MM.1S (cell line): ENCODE measurements at regions not wholly inside any gene's neighbourhood (a gene's known extent, or its start where the extent isn't known, plus 50 kb on each side); places are given as distances from the start of the nearest gene placed in this dataset.

ENCODE experiments used
- DNase-seq: peaks from one replicate; pipeline ENCODE4 v3.0.0-alpha.2; 2015
- H2AFZ ChIP-seq: fragments of 300-600 bp; sonication (generic); 2 replicates; pipeline ENCODE4 v1.6.0; 2016; ENCODE audit warnings: antibody characterized with exemption, low read length
- H3F3A ChIP-seq: fragments of 300-600 bp; sonication (generic); 2 replicates; pipeline ENCODE4 v1.6.1; 2016; ENCODE audit warnings: mild to moderate bottlenecking, antibody characterized with exemption, low read length, moderate library complexity, mixed read lengths; ENCODE audit not compliant: insufficient read depth
- H3K27ac ChIP-seq: fragments of 300-600 bp; sonication (generic); 2 replicates; pipeline ENCODE4 v1.5.1; 2016; ENCODE audit warnings: mild to moderate bottlenecking, low read length
- H3K27me3 ChIP-seq: fragments of 300-600 bp; sonication (generic); replicated peaks from 2 replicates; pipeline ENCODE4 v1.6.0; 2016; ENCODE audit warnings: low read length; ENCODE audit not compliant: insufficient read depth
- H3K36me3 ChIP-seq: fragments of 300-600 bp; sonication (generic); replicated peaks from 2 replicates; pipeline ENCODE4 v1.6.1; 2016; ENCODE audit warnings: mild to moderate bottlenecking, low read length, mixed read lengths; ENCODE audit not compliant: insufficient read depth
- H3K4me1 ChIP-seq: fragments of 300-600 bp; sonication (generic); 2 replicates; pipeline ENCODE4 v1.6.1; 2016; ENCODE audit warnings: low read length, mixed read lengths
- H3K4me2 ChIP-seq: fragments of 300-600 bp; sonication (generic); 2 replicates; pipeline ENCODE4 v1.6.0; 2016; ENCODE audit warnings: low read depth, low read length
- H3K4me3 ChIP-seq: fragments of 300-600 bp; sonication (generic); 2 replicates; pipeline ENCODE4 v1.5.1; 2016; ENCODE audit warnings: low read length, mixed read lengths
- H3K79me2 ChIP-seq: fragments of 300-600 bp; sonication (generic); 2 replicates; pipeline ENCODE4 v1.6.1; 2016; ENCODE audit warnings: mixed run types, low read length, mixed read lengths
- H3K9ac ChIP-seq: fragments of 300-600 bp; sonication (generic); 2 replicates; pipeline ENCODE4 v1.6.1; 2016; ENCODE audit warnings: low read length, mixed read lengths
- H3K9me2 ChIP-seq: fragments of 300-600 bp; sonication (generic); replicated peaks from 2 replicates; pipeline ENCODE4 v1.6.1; 2016; ENCODE audit warnings: mild to moderate bottlenecking, low read length, mixed read lengths; ENCODE audit not compliant: insufficient read depth
- H3K9me3 ChIP-seq: fragments of 300-600 bp; sonication (generic); replicated peaks from 2 replicates; pipeline ENCODE4 v1.6.1; 2016; ENCODE audit warnings: mild to moderate bottlenecking, low read length, mixed read lengths; ENCODE audit not compliant: insufficient read depth
- H4K20me1 ChIP-seq: fragments of 300-600 bp; sonication (generic); 2 replicates; pipeline ENCODE4 v1.6.1; 2016; ENCODE audit warnings: mild to moderate bottlenecking, low read length, moderate library complexity, mixed read lengths; ENCODE audit not compliant: insufficient read depth
- CTCF ChIP-seq: fragments of 300-600 bp; sonication (generic); IDR thresholded peaks from 2 replicates; pipeline ENCODE4 v1.5.1; 2016; ENCODE audit warnings: antibody characterized with exemption, low read length, mixed read lengths
- EZH2 ChIP-seq: fragments of 300-600 bp; sonication (generic); optimal IDR thresholded peaks from 2 replicates; pipeline ENCODE3; 2017; ENCODE audit warnings: low read depth, mild to moderate bottlenecking, antibody characterized with exemption, low read length, mixed read lengths
- EZH2phosphoT487 ChIP-seq: fragments of 300-600 bp; sonication (generic); IDR thresholded peaks from 2 replicates; pipeline ENCODE4 v1.6.1; 2018; ENCODE audit warnings: antibody characterized with exemption, low read length

DNA sequence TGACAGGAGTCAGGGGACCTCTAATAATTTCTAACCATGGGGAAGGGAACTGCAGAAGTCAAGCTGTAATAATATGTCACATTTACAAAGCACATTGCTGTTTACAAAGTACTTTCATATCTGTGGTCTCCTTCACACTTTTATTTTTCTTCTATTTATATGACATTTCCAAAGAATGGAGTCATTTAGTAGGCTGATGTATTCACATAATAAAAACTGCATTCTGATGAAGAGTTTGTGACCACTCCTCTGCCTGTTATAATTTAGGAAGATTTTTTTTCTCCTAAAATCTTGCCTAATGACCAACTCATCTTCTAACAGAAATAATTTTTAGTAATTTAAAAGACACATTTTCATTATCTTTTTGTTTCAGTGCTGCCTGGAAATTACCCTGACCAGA lies 272.2 kb upstream of the VEPH1 start:
- no peaks in the 10 kb centered on the region for H3F3A ChIP-seq
- H4K20me1 ChIP-seq: no peaks in the 10 kb centered on the region
- no peak overlapping the region for H3K4me2 ChIP-seq
- H3K27ac ChIP-seq: no peak overlapping the region
- no peaks in the 10 kb centered on the region for H3K79me2 ChIP-seq
- H3K9me2 ChIP-seq: no peaks in the 10 kb centered on the region
- H3K36me3 ChIP-seq: no peaks in the 10 kb centered on the region
- no peak overlapping the region for H3K9ac ChIP-seq
- no peak for DNase-seq
- H3K27me3 ChIP-seq: no peaks in the 10 kb centered on the region
- H2AFZ ChIP-seq: no peak overlapping the region
- H3K4me1 ChIP-seq: no peaks in the 10 kb centered on the region
- TF ChIP-seq EZH2phosphoT487 (no peak), EZH2 (no peak), CTCF (no peak)
- no peaks in the 10 kb centered on the region for H3K9me3 ChIP-seq
- no peak overlapping the region for H3K4me3 ChIP-seq

DNA sequence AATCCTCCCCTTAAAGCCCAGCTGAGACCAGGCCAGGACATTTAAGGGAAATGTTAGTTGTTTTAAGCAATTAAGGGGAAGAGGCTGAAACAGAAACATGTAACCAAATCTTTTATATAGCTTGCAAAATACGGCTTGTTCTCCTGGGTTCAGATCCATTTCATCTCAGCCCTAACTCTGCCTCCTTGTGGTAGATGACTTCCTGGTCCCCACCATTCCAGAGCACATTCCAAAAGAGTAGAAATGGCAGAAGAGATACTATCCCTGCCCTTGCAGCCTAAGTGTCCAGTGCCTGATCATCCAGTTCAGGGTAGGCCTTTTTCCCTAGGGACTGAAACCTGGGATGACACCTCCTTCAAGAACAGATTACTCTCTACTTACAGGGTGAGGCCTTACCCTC lies 266.2 kb upstream of the VEPH1 start:
- no peaks in the 10 kb centered on the region for H3K79me2 ChIP-seq
- no peak for DNase-seq
- H3K36me3 ChIP-seq: no peaks in the 10 kb centered on the region
- H3K4me2 ChIP-seq: no peak overlapping the region
- H2AFZ ChIP-seq: no peak overlapping the region
- no peak overlapping the region for H3K9ac ChIP-seq
- H3K27ac ChIP-seq: no peak overlapping the region
- no peaks in the 10 kb centered on the region for H4K20me1 ChIP-seq
- H3K4me3 ChIP-seq: no peak overlapping the region
- H3K27me3 ChIP-seq: no peaks in the 10 kb centered on the region
- no peaks in the 10 kb centered on the region for H3F3A ChIP-seq
- H3K9me2 ChIP-seq: no peaks in the 10 kb centered on the region
- no peaks in the 10 kb centered on the region for H3K9me3 ChIP-seq
- TF ChIP-seq EZH2phosphoT487 (no peak), EZH2 (no peak), CTCF (no peak)
- H3K4me1 ChIP-seq: no peaks in the 10 kb centered on the region

DNA sequence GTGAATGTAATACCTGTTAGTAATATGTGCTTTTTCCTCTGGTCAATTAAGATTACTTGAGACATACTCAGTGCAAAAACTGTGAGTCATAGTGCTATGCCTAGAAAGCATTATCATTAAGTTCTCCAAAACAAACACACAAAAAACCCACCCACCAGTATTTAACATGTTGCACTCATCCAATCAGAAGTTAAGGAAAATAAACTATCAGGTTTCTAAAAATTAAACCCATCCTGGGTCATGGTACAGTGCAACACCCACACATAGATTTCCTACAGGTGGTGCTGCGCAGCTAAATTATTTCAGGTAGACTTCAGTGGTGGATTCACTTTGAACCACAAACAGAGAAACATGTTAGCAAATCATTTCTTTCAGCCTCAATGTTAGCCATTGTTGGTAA lies 264.4 kb upstream of the VEPH1 start:
- Histone ChIP-seq H3K9me3 (no peaks in the 10 kb centered on the region), H3K4me2 (no peak overlapping the region), H2AFZ (no peak overlapping the region), H3K79me2 (no peaks in the 10 kb centered on the region), H3K27ac (no peak overlapping the region), H3K36me3 (no peaks in the 10 kb centered on the region), H3F3A (no peaks in the 10 kb centered on the region), H3K27me3 (no peaks in the 10 kb centered on the region), H4K20me1 (no peaks in the 10 kb centered on the region), H3K4me3 (no peak overlapping the region), H3K9me2 (no peaks in the 10 kb centered on the region), H3K4me1 (no peaks in the 10 kb centered on the region), H3K9ac (no peak overlapping the region)
- no peak for TF ChIP-seq EZH2phosphoT487
- TF ChIP-seq CTCF: no peak
- no peak for TF ChIP-seq EZH2
- no peak for DNase-seq
